Tibial nerve (tissue), 3 donors: ENCODE measurements at regions not wholly inside any gene's neighbourhood (a gene's known extent, or its start where the extent isn't known, plus 50 kb on each side); places are given as distances from the start of the nearest gene placed in this dataset.

Experiments
- POLR2A ChIP-seq, 2 donors: fragments of 450-650 bp; IDR thresholded peaks; one replicate each; pipeline ENCODE4 v1.6.1; 2017; ENCODE audit warnings: antibody characterized with exemption in 2 of 2, mild to moderate bottlenecking in 2 of 2, moderate library complexity in 2 of 2
- TF ChIP-seq, protein P1 (sequence below), 5 experiments: fragments of 200-600 bp in 3 of 5; fragments of 450-650 bp in 2 of 5; sonication (generic) in 3 of 5; IDR thresholded peaks; one replicate each; pipeline ENCODE4 v1.5.1; 2016 to 2019; ENCODE audit warnings: antibody characterized with exemption in 5 of 5, mild to moderate bottlenecking in 3 of 5, moderate library complexity in 2 of 5

DNA sequence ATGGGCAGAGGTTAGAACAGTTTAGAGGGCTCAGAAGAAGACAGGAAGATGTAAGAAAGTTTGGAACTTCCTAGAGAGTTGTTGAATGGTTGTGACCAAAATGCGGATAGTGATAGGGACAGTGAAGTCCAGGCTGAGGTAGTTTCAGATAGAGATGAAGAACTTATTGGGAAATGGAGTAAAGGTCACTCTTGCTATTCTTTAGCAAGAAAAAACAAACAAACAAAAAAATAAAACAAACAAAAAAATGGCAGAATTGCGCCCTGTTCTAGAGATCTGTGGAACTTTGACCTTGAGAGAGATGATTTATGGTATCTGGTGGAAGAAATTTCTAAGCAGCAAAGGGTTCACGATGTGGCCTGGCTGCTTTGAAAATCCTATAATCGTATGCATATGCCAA is 185.1 kb upstream of the SFRP2 start:
- TF ChIP-seq, protein P1, sequence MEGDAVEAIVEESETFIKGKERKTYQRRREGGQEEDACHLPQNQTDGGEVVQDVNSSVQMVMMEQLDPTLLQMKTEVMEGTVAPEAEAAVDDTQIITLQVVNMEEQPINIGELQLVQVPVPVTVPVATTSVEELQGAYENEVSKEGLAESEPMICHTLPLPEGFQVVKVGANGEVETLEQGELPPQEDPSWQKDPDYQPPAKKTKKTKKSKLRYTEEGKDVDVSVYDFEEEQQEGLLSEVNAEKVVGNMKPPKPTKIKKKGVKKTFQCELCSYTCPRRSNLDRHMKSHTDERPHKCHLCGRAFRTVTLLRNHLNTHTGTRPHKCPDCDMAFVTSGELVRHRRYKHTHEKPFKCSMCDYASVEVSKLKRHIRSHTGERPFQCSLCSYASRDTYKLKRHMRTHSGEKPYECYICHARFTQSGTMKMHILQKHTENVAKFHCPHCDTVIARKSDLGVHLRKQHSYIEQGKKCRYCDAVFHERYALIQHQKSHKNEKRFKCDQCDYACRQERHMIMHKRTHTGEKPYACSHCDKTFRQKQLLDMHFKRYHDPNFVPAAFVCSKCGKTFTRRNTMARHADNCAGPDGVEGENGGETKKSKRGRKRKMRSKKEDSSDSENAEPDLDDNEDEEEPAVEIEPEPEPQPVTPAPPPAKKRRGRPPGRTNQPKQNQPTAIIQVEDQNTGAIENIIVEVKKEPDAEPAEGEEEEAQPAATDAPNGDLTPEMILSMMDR (IDR thresholded peaks at IDR 0.05) = no peak
- no peak for TF ChIP-seq POLR2A (IDR thresholded peaks at IDR 0.05)
